ENCODE measurements at regions not wholly inside any gene's neighbourhood (a gene's known extent, or its start where the extent isn't known, plus 50 kb on each side); places are given as distances from the start of the nearest gene placed in this dataset.
A peak's percentile ranks its signal among the peaks of the same experiment; 100 is the strongest.
"Not testable (repeated sequence)": the region's sequence is repeated elsewhere in the genome, so short reads cannot be mapped to it uniquely, and the experiment has no call there.

DNA sequence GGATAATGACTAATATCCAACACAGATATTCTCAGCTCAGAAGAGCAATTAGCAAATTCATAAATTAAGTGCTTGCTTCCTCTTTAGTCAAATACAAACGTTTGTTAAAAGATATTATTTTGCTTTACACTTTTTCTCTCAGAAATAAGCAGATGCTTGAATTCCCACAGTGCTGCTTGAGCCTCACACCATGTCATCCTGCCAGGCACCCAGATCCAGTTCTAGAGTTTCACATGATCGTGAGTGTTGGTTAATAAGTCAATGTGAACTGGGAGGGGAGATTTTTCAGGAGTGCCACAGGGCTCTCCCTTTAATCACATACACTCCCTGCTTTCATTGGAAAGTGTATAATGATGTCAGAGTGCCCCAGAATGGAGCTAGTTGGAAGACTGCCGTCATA is 352.0 kb downstream of the OR4F29 start:
- CTCF ChIA-PET; H3K36me3 ChIP-seq (ENCODE audit: control insufficient read depth in 2 of 2, insufficient read depth in 1 of 2, low read length in 2 of 2); H3K9me3 ChIP-seq (ENCODE audit: control insufficient read depth, insufficient read depth, low read depth, low read length); POLR2A ChIA-PET; H3K4me3 ChIP-seq (ENCODE audit: low read depth, low read length); H3K4me1 ChIP-seq (ENCODE audit: control insufficient read depth, insufficient read depth, low read length); H3K27ac ChIP-seq (ENCODE audit: extremely low read depth, low read depth, low read length): not testable (repeated sequence)

DNA sequence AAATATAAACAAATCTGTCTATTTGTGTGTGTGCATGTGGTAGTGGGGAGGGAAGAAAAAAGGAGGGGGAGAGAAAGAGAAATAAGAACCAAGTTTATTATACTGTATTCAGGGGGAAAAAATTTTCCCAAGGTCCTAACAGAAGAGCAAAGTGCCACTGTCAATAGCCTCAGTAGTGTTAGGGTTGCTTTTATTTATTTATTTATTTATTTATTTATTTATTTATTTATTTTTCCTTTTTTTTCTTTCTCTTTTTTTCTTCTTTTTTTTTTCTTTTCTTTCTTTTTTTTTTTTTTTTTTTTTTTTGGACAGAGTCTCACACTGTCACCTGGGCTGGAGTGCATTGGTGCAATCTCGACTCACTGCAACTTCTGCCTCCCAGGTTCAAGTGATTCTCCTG is 352.7 kb downstream of the OR4F29 start:
- H3K4me1 ChIP-seq (ENCODE audit: control insufficient read depth, insufficient read depth, low read length); H3K9me3 ChIP-seq (ENCODE audit: control insufficient read depth, insufficient read depth, low read depth, low read length); H3K36me3 ChIP-seq (ENCODE audit: control insufficient read depth in 2 of 2, insufficient read depth in 1 of 2, low read length in 2 of 2); CTCF ChIA-PET; POLR2A ChIA-PET; H3K27ac ChIP-seq (ENCODE audit: extremely low read depth, low read depth, low read length); H3K4me3 ChIP-seq (ENCODE audit: low read depth, low read length): not testable (repeated sequence)
- TF ChIP-seq, protein P1, sequence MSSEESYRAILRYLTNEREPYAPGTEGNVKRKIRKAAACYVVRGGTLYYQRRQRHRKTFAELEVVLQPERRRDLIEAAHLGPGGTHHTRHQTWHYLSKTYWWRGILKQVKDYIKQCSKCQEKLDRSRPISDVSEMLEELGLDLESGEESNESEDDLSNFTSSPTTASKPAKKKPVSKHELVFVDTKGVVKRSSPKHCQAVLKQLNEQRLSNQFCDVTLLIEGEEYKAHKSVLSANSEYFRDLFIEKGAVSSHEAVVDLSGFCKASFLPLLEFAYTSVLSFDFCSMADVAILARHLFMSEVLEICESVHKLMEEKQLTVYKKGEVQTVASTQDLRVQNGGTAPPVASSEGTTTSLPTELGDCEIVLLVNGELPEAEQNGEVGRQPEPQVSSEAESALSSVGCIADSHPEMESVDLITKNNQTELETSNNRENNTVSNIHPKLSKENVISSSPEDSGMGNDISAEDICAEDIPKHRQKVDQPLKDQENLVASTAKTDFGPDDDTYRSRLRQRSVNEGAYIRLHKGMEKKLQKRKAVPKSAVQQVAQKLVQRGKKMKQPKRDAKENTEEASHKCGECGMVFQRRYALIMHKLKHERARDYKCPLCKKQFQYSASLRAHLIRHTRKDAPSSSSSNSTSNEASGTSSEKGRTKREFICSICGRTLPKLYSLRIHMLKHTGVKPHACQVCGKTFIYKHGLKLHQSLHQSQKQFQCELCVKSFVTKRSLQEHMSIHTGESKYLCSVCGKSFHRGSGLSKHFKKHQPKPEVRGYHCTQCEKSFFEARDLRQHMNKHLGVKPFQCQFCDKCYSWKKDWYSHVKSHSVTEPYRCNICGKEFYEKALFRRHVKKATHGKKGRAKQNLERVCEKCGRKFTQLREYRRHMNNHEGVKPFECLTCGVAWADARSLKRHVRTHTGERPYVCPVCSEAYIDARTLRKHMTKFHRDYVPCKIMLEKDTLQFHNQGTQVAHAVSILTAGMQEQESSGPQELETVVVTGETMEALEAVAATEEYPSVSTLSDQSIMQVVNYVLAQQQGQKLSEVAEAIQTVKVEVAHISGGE (tag by site-specific recombination; conservative IDR thresholded peaks at IDR 0.05; ENCODE audit: low read depth), result peak; percentile 57
- 0 out of 2 replicates have a peak, but pooled peaks have one; percentile 21 for TF ChIP-seq ZNF433 (tag by site-specific recombination; IDR thresholded peaks at IDR 0.05; ENCODE audit: low read depth)
- TF ChIP-seq ZNF558 (tag by site-specific recombination; IDR thresholded peaks at IDR 0.05), result peak; percentile 35; the same call in 1 of the 2 replicates
- TF ChIP-seq ZNF654 (tag by site-specific recombination; IDR thresholded peaks at IDR 0.05; ENCODE audit: low read depth), result 0 out of 2 replicates have a peak, but pooled peaks have one; percentile 10
- TF ChIP-seq ZXDB (tag by site-specific recombination; IDR thresholded peaks at IDR 0.05), result 0 out of 2 replicates have a peak, but pooled peaks have one; percentile 19
- TF ChIP-seq ZNF140 (tag by site-specific recombination; IDR thresholded peaks at IDR 0.05), result 0 out of 2 replicates have a peak, but pooled peaks have one; percentile 15
- TF ChIP-seq ZNF394 (tag by site-specific recombination; IDR thresholded peaks at IDR 0.05; ENCODE audit: borderline replicate concordance), result peak; percentile 52; the same call in 1 of the 2 replicates
- peak; percentile 41; the same call in 1 of the 2 replicates for TF ChIP-seq ZBTB8A (tag by site-specific recombination; IDR thresholded peaks at IDR 0.05)
- TF ChIP-seq, protein P2, sequence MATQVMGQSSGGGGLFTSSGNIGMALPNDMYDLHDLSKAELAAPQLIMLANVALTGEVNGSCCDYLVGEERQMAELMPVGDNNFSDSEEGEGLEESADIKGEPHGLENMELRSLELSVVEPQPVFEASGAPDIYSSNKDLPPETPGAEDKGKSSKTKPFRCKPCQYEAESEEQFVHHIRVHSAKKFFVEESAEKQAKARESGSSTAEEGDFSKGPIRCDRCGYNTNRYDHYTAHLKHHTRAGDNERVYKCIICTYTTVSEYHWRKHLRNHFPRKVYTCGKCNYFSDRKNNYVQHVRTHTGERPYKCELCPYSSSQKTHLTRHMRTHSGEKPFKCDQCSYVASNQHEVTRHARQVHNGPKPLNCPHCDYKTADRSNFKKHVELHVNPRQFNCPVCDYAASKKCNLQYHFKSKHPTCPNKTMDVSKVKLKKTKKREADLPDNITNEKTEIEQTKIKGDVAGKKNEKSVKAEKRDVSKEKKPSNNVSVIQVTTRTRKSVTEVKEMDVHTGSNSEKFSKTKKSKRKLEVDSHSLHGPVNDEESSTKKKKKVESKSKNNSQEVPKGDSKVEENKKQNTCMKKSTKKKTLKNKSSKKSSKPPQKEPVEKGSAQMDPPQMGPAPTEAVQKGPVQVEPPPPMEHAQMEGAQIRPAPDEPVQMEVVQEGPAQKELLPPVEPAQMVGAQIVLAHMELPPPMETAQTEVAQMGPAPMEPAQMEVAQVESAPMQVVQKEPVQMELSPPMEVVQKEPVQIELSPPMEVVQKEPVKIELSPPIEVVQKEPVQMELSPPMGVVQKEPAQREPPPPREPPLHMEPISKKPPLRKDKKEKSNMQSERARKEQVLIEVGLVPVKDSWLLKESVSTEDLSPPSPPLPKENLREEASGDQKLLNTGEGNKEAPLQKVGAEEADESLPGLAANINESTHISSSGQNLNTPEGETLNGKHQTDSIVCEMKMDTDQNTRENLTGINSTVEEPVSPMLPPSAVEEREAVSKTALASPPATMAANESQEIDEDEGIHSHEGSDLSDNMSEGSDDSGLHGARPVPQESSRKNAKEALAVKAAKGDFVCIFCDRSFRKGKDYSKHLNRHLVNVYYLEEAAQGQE (tag by site-specific recombination; IDR thresholded peaks at IDR 0.05), result 0 out of 2 replicates have a peak, but pooled peaks have one; percentile 14
- TF ChIP-seq, protein P3, sequence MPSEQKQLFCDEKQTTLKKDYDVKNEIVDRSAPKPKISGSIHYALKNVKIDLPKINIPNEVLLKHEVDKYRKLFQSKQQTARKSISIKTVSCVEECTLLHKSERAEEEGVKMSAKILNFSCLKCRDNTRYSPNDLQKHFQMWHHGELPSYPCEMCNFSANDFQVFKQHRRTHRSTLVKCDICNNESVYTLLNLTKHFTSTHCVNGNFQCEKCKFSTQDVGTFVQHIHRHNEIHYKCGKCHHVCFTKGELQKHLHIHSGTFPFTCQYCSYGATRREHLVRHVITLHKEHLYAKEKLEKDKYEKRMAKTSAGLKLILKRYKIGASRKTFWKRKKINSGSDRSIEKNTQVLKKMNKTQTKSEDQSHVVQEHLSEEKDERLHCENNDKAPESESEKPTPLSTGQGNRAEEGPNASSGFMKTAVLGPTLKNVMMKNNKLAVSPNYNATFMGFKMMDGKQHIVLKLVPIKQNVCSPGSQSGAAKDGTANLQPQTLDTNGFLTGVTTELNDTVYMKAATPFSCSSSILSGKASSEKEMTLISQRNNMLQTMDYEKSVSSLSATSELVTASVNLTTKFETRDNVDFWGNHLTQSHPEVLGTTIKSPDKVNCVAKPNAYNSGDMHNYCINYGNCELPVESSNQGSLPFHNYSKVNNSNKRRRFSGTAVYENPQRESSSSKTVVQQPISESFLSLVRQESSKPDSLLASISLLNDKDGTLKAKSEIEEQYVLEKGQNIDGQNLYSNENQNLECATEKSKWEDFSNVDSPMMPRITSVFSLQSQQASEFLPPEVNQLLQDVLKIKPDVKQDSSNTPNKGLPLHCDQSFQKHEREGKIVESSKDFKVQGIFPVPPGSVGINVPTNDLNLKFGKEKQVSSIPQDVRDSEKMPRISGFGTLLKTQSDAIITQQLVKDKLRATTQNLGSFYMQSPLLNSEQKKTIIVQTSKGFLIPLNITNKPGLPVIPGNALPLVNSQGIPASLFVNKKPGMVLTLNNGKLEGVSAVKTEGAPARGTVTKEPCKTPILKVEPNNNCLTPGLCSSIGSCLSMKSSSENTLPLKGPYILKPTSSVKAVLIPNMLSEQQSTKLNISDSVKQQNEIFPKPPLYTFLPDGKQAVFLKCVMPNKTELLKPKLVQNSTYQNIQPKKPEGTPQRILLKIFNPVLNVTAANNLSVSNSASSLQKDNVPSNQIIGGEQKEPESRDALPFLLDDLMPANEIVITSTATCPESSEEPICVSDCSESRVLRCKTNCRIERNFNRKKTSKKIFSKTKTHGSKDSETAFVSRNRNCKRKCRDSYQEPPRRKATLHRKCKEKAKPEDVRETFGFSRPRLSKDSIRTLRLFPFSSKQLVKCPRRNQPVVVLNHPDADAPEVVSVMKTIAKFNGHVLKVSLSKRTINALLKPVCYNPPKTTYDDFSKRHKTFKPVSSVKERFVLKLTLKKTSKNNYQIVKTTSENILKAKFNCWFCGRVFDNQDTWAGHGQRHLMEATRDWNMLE (tag by site-specific recombination; conservative IDR thresholded peaks at IDR 0.05; ENCODE audit: low read depth), result peak; percentile 75
- TF ChIP-seq ZNF623 (tag by site-specific recombination; IDR thresholded peaks at IDR 0.05), result peak; percentile 55
- 0 out of 2 replicates have a peak, but pooled peaks have one; percentile 11 for TF ChIP-seq ZNF555 (tag by site-specific recombination; conservative IDR thresholded peaks at IDR 0.05)
- peak; percentile 32 for TF ChIP-seq ZNF426 (tag by site-specific recombination; IDR thresholded peaks at IDR 0.05)

DNA sequence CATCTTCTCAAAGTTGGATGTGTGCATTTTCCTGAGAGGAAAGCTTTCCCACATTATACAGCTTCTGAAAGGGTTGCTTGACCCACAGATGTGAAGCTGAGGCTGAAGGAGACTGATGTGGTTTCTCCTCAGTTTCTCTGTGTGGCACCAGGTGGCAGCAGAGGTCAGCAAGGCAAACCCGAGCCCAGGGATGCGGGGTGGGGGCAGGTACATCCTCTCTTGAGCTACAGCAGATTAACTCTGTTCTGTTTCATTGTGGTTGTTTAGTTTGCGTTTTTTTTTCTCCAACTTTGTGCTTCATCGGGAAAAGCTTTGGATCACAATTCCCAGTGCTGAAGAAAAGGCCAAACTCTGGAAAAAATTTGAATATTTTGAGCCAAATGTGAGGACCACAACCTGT is 360.2 kb downstream of the OR4F29 start:
- POLR2A ChIA-PET; H3K27ac ChIP-seq (ENCODE audit: extremely low read depth, low read depth, low read length); H3K4me1 ChIP-seq (ENCODE audit: control insufficient read depth, insufficient read depth, low read length); CTCF ChIA-PET; H3K4me3 ChIP-seq (ENCODE audit: low read depth, low read length); H3K36me3 ChIP-seq (ENCODE audit: control insufficient read depth in 2 of 2, insufficient read depth in 1 of 2, low read length in 2 of 2); H3K9me3 ChIP-seq (ENCODE audit: control insufficient read depth, insufficient read depth, low read depth, low read length): not testable (repeated sequence)

DNA sequence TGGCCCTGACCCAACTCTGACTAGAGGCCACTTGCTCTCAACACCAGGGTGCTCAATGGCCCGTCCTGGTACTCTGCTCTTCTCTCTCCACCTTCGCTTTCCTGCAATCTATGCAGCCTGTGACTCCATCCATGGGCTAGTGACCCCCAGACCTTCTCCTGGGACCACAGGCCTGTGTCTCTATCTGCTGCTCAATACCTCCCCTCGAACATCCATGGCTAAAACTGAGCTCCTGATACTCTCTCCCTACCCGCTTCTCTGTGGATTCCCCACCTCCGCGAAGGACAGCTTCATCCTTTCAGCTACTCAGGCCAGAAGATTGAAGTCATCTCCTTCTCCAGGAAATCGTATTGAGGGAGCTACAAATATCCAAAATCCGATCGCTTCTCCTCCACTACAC is 363.4 kb downstream of the OR4F29 start:
- CTCF ChIA-PET; H3K27ac ChIP-seq (ENCODE audit: extremely low read depth, low read depth, low read length); H3K4me1 ChIP-seq (ENCODE audit: control insufficient read depth, insufficient read depth, low read length); H3K9me3 ChIP-seq (ENCODE audit: control insufficient read depth, insufficient read depth, low read depth, low read length); POLR2A ChIA-PET; H3K36me3 ChIP-seq (ENCODE audit: control insufficient read depth in 2 of 2, insufficient read depth in 1 of 2, low read length in 2 of 2); H3K4me3 ChIP-seq (ENCODE audit: low read depth, low read length): not testable (repeated sequence)

All from HEK293 (cell line).